GM13977 (cell line): ENCODE measurements at regions not wholly inside any gene's neighbourhood (a gene's known extent, or its start where the extent isn't known, plus 50 kb on each side); places are given as distances from the start of the nearest gene placed in this dataset.

ENCODE experiments used
- DNase-seq: peaks from one replicate; pipeline ENCODE4 v3.0.0; 2012; ENCODE audit warnings: low spot score
- in situ Hi-C: fragments of 300-500 bp; cut with MboI; formaldehyde crosslinking; loops from one replicate; pipeline ENCODE4 v1.12.0; 2022; ENCODE audit warnings: low sequenced_read_pairs, low pct_unique_long_range_greater_than_20kb, mixed read lengths, inconsistent platforms; ENCODE audit not compliant: unreplicated experiment
- TF ChIP-seq, protein P1 (sequence below): IDR thresholded peaks from 2 replicates; pipeline ENCODE4 v1.5.1; 2012; ENCODE audit warnings: mild to moderate bottlenecking, control low read depth; ENCODE audit not compliant: insufficient read depth; ENCODE audit errors: extremely low read depth, missing control alignments

DNA sequence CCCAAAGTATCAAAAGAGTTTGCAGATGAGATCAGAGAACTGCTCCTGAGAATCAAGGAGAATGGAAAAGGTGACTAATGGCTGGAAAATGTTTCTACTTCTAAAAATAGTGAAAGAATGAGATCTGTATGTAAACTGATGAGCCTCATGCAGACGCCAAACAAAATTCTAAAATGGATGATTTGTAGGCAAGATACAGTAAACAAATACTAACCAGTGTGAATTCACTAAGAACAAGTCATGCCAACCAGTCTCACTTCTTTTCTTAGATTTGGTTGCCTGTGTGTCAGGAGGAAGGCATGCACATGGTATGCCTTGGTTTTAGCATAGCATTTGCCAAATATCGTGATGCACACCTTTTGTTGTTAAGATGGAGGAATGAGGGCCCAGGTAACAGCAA, 94.9 kb upstream of the PIK3CG start:
- TF ChIP-seq, protein P1, sequence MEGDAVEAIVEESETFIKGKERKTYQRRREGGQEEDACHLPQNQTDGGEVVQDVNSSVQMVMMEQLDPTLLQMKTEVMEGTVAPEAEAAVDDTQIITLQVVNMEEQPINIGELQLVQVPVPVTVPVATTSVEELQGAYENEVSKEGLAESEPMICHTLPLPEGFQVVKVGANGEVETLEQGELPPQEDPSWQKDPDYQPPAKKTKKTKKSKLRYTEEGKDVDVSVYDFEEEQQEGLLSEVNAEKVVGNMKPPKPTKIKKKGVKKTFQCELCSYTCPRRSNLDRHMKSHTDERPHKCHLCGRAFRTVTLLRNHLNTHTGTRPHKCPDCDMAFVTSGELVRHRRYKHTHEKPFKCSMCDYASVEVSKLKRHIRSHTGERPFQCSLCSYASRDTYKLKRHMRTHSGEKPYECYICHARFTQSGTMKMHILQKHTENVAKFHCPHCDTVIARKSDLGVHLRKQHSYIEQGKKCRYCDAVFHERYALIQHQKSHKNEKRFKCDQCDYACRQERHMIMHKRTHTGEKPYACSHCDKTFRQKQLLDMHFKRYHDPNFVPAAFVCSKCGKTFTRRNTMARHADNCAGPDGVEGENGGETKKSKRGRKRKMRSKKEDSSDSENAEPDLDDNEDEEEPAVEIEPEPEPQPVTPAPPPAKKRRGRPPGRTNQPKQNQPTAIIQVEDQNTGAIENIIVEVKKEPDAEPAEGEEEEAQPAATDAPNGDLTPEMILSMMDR, result no peak
- in situ Hi-C loops, result no loop called here
- no peak for DNase-seq

DNA sequence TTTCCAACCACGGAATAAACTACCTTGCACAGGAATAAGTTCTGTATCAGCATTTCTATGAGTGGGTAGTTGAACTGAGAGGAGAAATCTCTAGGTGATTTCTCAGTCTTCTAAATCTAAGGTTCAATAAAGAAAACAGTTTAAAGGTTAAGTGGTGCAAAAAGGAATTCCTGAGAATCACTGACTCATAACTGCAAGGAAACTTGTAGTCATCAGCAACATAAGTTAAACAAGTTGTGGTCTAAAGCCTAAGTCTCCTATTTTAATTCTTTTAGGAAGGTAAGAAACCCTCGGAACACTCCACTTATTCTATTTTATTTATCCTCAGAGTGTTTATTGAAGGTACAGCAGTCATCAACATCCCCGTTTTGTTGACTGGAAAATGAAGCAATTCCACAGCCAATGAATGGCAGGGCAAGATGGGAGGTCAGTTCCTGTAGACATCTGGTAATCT, 92.4 kb upstream of the PIK3CG start:
- in situ Hi-C loops, result no loop called here
- TF ChIP-seq, protein P1, result no peak
- DNase-seq, result no peak

DNA sequence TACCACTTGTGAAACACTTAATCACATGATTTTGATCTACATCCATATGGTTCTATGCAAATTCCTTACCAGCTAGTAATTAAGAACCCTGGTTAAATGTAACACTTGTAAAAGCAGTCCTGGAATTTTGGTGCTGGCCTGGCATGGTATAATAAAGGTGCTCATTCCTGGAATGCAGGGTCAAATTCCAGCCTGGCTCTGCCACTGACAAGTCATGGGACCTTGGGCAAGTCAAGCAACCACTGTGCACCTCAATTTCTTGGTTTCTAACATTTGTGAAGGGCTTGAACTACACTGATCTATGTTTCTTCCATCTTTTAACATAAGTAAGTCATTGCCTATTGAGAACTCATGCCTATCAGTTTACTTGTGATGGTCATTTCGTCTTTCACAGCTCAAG, 91.9 kb upstream of the PIK3CG start:
- no peak for DNase-seq
- TF ChIP-seq, protein P1, result no peak
- in situ Hi-C loops, result no loop called here

DNA sequence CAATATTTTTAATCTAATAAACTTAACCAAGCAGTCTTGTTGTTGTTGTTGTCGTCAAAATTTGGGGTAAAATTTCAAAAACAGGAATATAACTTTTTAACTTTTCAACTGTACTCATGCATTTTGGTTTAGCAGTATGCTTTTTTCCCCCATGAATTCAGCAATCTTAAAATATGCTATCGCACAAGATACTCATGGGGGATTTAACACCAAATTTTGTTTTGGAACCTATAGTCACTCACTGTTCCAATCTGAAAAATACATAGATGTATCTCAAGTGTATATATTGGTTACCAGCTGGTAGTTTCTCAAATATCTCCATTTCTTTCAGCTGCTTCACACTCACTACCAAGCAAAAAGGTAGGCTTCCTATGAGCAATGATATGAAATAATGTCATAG, 91.4 kb upstream of the PIK3CG start:
- DNase-seq, result no peak
- TF ChIP-seq, protein P1, result no peak
- in situ Hi-C loops, result no loop called here

DNA sequence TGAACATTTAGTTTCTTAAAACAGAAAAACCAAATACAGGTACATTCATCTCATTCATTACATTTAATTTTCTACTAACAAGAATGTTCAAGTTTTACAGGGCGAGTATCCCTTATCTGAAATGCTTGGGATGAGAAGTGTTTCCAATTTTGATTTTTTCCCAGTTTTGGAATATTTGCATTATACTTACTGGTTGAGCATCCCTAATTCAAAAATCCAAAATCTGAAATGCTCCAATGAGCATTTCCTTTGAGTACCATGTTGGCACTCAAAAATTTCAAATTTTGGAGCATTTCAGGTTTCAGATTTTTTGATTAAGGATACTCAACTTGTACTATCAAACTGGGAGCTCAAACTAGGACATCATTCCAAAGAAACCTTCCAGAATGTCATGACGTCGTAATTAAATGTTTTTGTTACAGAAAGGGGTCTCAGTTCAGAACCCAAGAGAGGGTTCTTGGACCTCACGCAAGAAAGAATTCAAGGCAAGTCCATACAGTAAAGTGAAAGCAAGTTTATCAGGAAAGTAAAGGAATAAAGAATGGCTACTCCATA, 90.8 kb upstream of the PIK3CG start:
- in situ Hi-C loops, result no loop called here
- TF ChIP-seq, protein P1, result no peak
- DNase-seq, result no peak

DNA sequence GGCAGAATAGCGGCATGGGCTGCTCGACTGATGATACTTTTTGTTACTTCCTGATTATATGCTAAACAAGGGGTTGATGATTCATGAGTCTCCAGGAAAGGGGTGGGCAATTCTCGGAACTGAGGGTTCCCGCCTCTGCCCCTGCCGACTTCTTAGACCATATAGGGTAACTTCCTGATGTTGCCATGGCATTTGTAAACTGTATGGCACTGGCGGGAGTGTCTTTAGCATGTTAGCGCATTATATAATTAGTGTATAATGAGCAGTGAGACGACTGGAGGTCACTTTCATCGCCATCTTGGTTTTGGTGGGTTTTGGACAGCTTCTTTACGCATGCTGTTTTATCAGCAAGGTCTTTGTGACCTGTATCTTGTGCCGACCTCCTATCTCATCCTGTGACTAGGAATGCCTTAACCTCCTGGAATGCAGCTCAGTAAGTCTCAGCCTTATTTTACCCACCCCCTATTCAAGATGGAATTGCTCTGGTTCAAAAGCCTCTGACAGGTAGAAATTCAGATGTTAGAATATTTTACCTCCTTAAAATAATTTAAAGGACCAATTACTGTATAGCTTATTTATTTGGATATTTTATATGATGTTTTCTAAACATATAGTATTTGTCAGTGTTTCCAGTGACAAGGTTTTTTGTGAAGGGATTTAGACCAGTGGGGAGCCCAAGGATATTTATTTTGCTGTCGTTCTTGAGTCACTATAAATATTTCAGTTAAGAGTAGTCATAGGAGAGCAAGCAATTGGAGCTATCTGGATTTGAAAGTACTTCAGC, 90.1 kb upstream of the PIK3CG start:
- no peak for DNase-seq
- in situ Hi-C loops, result no loop called here
- TF ChIP-seq, protein P1, result no peak
